GM19035 (cell line): ENCODE measurements at regions not wholly inside any gene's neighbourhood (a gene's known extent, or its start where the extent isn't known, plus 50 kb on each side); places are given as distances from the start of the nearest gene placed in this dataset.

Source experiments
- ATAC-seq: cut with Tn5 transposase; IDR thresholded peaks from one replicate; pipeline ENCODE4 v1.9.1; 2021; ENCODE audit not compliant: unreplicated experiment

DNA sequence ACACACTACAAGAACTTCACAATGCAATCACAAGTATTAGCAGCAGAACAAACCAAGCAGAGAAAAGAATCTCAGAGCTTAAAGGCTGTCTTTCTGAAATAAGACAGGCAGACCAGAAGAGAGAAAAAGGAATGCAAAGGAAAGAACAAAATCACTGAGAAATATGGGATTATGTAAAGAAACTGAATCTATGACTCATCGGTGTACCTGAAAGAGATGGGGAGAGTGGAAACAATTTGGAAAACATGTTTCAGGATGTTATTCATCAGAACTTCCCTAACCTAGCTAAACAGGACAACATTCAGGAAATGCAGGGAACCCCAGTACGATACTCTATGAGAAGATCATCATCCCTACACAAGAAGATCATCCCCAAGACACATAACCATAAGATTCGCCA is 499.0 kb upstream of the CHAC2 start:
- ATAC-seq, result no peak

DNA sequence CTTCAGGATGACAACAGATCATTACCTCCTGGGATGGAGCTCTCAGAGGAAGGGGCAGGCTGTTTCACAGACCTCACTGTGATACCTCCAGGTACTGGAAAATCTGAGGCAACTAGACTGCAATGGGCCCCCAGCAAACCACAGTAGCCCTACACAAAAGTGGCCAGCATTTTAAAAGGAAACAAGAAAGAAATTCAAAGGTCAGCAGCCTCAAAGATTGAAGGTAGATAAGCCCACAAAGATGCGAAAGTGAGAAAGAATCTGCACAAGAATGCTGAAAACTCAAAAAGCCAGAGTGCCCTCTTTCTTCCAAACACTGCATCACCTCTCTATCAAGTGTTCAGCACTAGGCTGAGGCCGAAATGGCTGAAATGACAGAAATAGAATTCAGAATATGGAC is 499.5 kb upstream of the CHAC2 start:
- ATAC-seq, result no peak

DNA sequence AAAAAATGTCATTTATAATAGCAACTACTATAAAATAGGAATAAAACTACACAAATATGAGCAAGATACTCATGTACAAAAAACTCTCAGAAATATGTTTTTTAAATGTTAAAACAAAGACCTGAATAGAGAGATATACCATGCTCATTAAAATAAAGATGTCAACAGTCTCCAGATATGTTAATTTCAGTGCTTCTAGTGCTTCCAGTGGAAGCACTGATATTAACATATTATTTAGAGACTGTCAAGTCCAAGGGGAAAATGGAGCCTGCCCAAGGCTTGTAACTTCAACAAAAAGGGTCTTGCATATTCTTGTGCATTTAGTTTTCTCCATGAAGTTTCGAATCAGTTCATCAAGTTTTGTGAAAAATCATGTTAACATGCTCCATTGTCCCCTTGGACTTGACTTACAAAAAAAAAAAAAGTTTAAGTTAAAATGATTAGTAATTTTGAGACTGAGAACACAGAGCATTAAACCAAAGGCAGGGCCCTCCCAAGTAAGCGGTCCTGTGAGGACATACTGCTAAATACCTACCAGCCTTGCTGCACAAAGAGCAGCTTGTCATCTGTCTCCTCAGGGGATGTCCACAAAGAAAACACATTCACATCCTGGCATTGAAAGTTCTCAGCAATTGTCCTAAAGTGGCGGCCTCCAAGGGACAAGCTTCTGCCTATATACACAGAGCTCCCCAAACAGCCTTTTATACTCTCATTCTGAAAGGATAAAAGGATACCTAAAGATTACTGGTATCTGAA is 501.9 kb upstream of the CHAC2 start:
- ATAC-seq, result no peak

DNA sequence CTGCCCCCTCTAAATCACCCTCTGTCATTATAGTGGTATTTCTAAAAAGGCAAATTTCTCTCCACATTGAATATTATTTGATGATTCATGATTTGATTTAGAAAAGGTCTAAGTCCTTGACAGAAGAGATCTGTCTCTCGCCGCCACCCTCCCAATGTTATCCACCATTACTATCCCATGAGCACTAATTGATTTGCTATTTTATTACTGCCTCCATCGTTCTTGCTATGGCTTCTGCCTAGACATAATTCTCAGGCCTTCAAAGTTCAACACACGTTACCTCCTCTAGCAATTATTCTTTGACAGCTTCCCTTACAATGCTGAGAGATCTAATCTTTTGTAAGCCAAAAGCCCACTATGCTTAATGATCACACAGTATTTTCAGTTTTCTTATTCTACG is 507.0 kb upstream of the CHAC2 start:
- ATAC-seq, result no peak

DNA sequence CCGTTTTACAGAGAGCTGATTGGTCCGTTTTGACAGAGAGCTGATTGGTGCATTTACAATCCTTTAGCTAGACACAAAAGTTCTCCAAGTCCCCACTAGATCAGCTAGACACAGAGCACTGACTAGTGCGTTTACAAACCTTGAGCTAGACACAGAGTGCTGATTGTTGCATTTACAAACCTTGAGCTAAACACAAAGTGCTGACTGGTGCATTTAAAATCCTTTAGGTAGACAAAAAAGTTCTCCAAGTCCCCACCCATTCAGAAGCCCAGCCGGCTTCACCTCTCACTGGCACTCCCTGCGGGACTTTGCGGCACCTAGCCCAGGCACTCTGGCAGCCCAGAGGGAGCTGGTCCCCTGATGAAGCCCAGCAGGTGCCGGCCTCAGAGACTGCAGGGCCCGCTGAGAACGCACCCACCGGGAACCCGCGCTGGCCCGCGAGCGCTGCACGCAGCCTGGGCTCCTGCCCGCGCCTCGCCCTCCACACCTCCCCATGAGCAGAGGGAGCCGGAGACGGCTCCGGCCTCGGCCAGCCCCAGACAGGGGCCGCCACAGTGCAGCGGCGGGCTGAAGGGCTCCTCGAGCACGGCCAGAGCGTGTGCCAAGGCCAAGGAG is 508.1 kb upstream of the CHAC2 start:
- no peak for ATAC-seq

DNA sequence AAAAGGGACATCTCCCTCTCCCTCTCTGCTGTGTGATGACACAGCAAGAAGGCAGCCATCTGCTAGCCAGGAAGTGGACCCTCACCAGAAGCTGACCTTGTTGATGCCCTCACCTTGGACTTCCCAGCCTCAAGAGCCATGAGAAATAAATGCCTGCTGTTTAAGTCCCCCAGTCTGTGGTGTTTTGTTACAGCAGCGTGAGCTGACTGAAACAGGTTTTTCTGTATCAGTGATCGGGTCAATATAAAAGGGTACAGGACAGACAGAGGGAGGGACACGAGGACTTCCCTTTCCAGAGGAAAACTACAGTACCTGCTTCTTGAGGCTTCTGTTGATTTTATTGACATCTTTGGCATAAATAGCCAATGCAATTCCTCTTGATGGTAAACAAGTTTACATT is 510.3 kb upstream of the CHAC2 start:
- no peak for ATAC-seq

- no peak for ATAC-seq
Observed at GRCh38 chr2:53253244-53253643, 514.4 kb upstream of the CHAC2 start.

GRCh38 chr2:53252115-53252514 is 515.5 kb upstream of the CHAC2 start:
- ATAC-seq, result no peak

- no peak for ATAC-seq
Observed at GRCh38 chr2:53247956-53248735, 519.5 kb upstream of the CHAC2 start.

GRCh38 chr2:53243430-53243829 is 524.2 kb upstream of the CHAC2 start:
- ATAC-seq, result no peak

DNA sequence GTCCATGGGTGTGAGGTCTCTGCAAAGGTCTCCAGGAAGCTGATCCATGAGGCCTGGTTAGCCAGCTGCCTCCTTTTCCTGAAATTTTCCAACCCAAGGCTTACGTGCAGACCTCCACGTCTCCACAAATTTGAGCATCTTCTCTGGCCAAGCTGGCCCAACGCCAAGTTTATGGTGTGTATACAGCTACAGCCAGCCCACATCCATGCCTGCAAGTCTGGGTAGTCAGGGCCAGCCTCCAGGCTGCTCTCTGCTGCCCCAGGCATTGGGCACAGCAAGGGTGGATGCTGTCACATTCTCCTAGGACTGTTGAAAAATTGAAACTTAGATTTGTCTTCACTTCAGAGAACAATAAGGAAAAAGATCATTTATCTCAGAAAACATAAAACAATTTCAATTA is 525.5 kb upstream of the CHAC2 start:
- no peak for ATAC-seq

DNA sequence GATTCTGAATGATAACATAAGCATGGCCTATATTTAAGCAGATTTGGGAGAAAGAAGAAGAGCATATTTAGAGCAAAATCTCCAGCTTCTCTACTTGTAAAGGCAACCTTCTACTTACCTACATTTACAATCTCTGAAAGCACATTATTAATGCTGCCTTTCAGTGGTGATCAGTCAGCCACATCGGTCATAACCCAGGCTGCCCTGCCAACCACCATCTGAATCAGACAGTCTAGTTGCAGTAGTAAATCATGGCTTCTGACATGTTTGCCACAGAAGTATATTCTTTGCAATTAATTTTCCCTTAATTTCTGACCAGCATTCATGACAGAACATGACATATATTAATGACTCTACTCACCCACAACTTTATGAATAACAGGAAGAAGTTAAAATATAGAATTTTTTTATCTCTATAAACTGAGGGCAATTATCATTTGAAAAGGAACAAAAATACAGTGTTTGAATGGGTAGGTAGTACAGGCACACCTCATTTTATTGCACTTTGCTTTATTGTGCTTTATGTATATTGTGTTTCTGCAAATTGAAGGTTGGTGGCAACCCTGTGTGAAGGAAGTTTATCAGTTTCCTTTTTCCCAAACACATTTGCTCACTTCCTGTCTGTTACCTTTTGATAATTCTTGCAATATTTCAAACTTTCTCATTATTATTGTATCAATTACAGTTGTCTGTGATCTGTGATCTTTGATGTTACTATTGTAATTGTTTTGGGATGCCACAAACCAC is 531.6 kb upstream of the CHAC2 start:
- no peak for ATAC-seq

- ATAC-seq, result no peak
Observed at GRCh38 chr2:53234548-53234903, 533.1 kb upstream of the CHAC2 start.

GRCh38 chr2:53233759-53234547 is 533.7 kb upstream of the CHAC2 start:
- ATAC-seq, result no peak

- ATAC-seq, result no peak
Observed at GRCh38 chr2:53231908-53232307, 535.7 kb upstream of the CHAC2 start.

GRCh38 chr2:53230691-53231090 is 536.9 kb upstream of the CHAC2 start:
- no peak for ATAC-seq

DNA sequence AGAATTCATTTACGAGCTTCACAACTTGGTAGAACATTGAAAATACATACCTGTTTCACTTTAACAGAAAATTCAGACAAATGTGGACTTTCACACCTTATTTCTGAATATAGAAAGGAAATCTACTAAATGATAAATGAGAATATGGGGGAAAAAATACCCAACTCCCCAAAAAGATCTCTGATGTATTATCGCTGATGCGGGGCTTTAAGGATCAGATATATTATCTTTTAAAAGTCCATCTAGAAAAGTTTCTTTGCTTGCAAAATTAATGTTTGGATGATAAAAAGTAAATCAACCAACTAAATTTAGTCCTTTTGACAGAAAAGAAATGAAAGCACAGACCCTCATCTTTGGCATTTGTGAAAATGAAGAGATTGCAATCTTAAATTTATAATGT is 540.1 kb upstream of the CHAC2 start:
- no peak for ATAC-seq

- no peak for ATAC-seq
Observed at GRCh38 chr2:53220969-53221368, 546.6 kb upstream of the CHAC2 start.

GRCh38 chr2:53217250-53217649 is 550.4 kb upstream of the CHAC2 start:
- ATAC-seq, result no peak

GRCh38 chr2:53216805-53217204 is 550.8 kb upstream of the CHAC2 start:
- ATAC-seq, result no peak

- ATAC-seq, result no peak
Observed at GRCh38 chr2:53212576-53212975, 555.0 kb upstream of the CHAC2 start.
